Neural cell (in vitro differentiated cells): ENCODE measurements at regions not wholly inside any gene's neighbourhood (a gene's known extent, or its start where the extent isn't known, plus 50 kb on each side); places are given as distances from the start of the nearest gene placed in this dataset.

Source experiments
- H2AFZ ChIP-seq: fragments of 200-600, 300-800 bp; sonication (generic), shearing (Covaris generic); 2 replicates; pipeline ENCODE4 v1.6.0; 2014; ENCODE audit warnings: low read depth, mild to moderate bottlenecking, antibody characterized with exemption, low read length, moderate library complexity
- H3F3A ChIP-seq: fragments of 200-600 bp; shearing (Covaris generic); 2 replicates; pipeline ENCODE4 v1.6.1; 2016; ENCODE audit warnings: mild to moderate bottlenecking, moderate library complexity, mixed read lengths, antibody characterized with exemption, low read length; ENCODE audit not compliant: insufficient read depth, poor library complexity, severe bottlenecking
- H3K27ac ChIP-seq: fragments of 200-600, 300-800 bp; sonication (generic), shearing (Covaris generic); 2 replicates; pipeline ENCODE4 v1.5.1; 2014; ENCODE audit warnings: mild to moderate bottlenecking, low read length, moderate library complexity
- H3K27me3 ChIP-seq: fragments of 300-800, 200-600 bp; sonication (generic), shearing (Covaris generic); 2 replicates; pipeline ENCODE4 v1.6.0; 2014; ENCODE audit warnings: mild to moderate bottlenecking, low read depth, low read length, moderate library complexity; ENCODE audit not compliant: insufficient read depth
- H3K36me3 ChIP-seq: fragments of 300-800, 200-600 bp; sonication (generic), shearing (Covaris generic); 2 replicates; pipeline ENCODE4 v1.5.1; 2014; ENCODE audit warnings: mild to moderate bottlenecking, antibody characterized with exemption, low read length, moderate library complexity; ENCODE audit not compliant: insufficient read depth
- H3K4me2 ChIP-seq: fragments of 300-800, 200-600 bp; sonication (generic), shearing (Covaris generic); 2 replicates; pipeline ENCODE4 v1.6.0; 2014; ENCODE audit warnings: mild to moderate bottlenecking, low read length
- H3K4me3 ChIP-seq: fragments of 300-800, 200-600 bp; sonication (generic), shearing (Covaris generic); 2 replicates; pipeline ENCODE4 v1.5.1; 2014; ENCODE audit warnings: mild to moderate bottlenecking, low read length, moderate library complexity
- H3K79me2 ChIP-seq: fragments of 200-600 bp; shearing (Covaris generic); replicated peaks from 2 replicates; pipeline ENCODE4 v1.6.0; 2014; ENCODE audit warnings: mild to moderate bottlenecking, low read length, moderate library complexity; ENCODE audit not compliant: insufficient read depth
- H3K9ac ChIP-seq: fragments of 300-800, 200-600 bp; sonication (generic), shearing (Covaris generic); 2 replicates; pipeline ENCODE4 v1.6.1; 2016; ENCODE audit warnings: mild to moderate bottlenecking, low read length, mixed read lengths
- H3K9me2 ChIP-seq: fragments of 200-600 bp; shearing (Covaris generic); 2 replicates; pipeline ENCODE4 v1.6.1; 2016; ENCODE audit warnings: mild to moderate bottlenecking, low read length, mixed read lengths; ENCODE audit not compliant: insufficient read depth
- H3K9me3 ChIP-seq: fragments of 200-600, 300-800 bp; sonication (generic), shearing (Covaris generic); 2 replicates; pipeline ENCODE4 v1.6.1; 2016; ENCODE audit warnings: mild to moderate bottlenecking, mixed run types, low read length, moderate library complexity, mixed read lengths
- H4K20me1 ChIP-seq: fragments of 200-600 bp; shearing (Covaris generic); 2 replicates; pipeline ENCODE4 v1.6.1; 2016; ENCODE audit warnings: mild to moderate bottlenecking, mixed run types; ENCODE audit not compliant: insufficient read depth
- CTCF ChIP-seq: fragments of 450-650 bp; IDR thresholded peaks from 2 replicates; pipeline ENCODE4 v1.5.1; 2014; ENCODE audit warnings: antibody characterized with exemption, mild to moderate bottlenecking, moderate library complexity; ENCODE audit not compliant: poor library complexity, severe bottlenecking
- EP300 ChIP-seq: fragments of 450-650 bp; conservative IDR thresholded peaks from 2 replicates; pipeline ENCODE4 v1.6.1; 2014; ENCODE audit warnings: antibody characterized with exemption, mild to moderate bottlenecking, moderate library complexity; ENCODE audit not compliant: poor library complexity, severe bottlenecking
- EZH2 ChIP-seq: fragments of 200-600, 300-800 bp; shearing (Covaris generic), sonication (generic); IDR thresholded peaks from 2 replicates; pipeline ENCODE4 v1.6.1; 2014; ENCODE audit warnings: antibody characterized with exemption, low read length, borderline replicate concordance, mild to moderate bottlenecking; ENCODE audit not compliant: insufficient read depth, poor library complexity, severe bottlenecking
- MXI1 ChIP-seq: fragments of 450-650 bp; conservative IDR thresholded peaks from 2 replicates; pipeline ENCODE4 v1.6.1; 2014; ENCODE audit warnings: antibody characterized with exemption, mild to moderate bottlenecking; ENCODE audit not compliant: poor library complexity, severe bottlenecking
- POLR2AphosphoS5 ChIP-seq: IDR thresholded peaks from 2 replicates; pipeline ENCODE4 v1.6.1; 2012
- RAD21 ChIP-seq: fragments of 450-650 bp; conservative IDR thresholded peaks from 2 replicates; pipeline ENCODE4 v1.6.1; 2014; ENCODE audit warnings: antibody characterized with exemption, mild to moderate bottlenecking, moderate library complexity
- REST ChIP-seq: IDR thresholded peaks from 2 replicates; pipeline ENCODE4 v1.6.1; 2012; ENCODE audit warnings: borderline replicate concordance
- SMC3 ChIP-seq: fragments of 450-650 bp; conservative IDR thresholded peaks from 2 replicates; pipeline ENCODE4 v1.6.1; 2014; ENCODE audit warnings: antibody characterized with exemption, mild to moderate bottlenecking, moderate library complexity; ENCODE audit not compliant: poor library complexity
- TAF1 ChIP-seq: IDR thresholded peaks from 2 replicates; pipeline ENCODE4 v1.6.1; 2012; ENCODE audit warnings: low read depth

- Histone ChIP-seq H4K20me1 (no peaks in the 10 kb centered on the region), H3K79me2 (no peaks in the 10 kb centered on the region), H3K9ac (no peak overlapping the region), H3F3A (no peaks in the 10 kb centered on the region), H3K36me3 (no peaks in the 10 kb centered on the region), H3K27ac (no peak overlapping the region), H3K4me3 (no peak overlapping the region), H3K9me2 (no peaks in the 10 kb centered on the region), H3K9me3 (no peaks in the 10 kb centered on the region), H3K4me2 (no peak overlapping the region), H2AFZ (no peak overlapping the region), H3K27me3 (peaks cover 2% of the 10 kb centered on the region)
- TF ChIP-seq TAF1 (no peak), POLR2AphosphoS5 (no peak), SMC3 (no peak), EZH2 (no peak), EP300 (no peak), REST (no peak), RAD21 (no peak), CTCF (no peak), MXI1 (no peak)
These were observed 116.5 kb upstream of the RBPJ start for GRCh38 chr4:26204249-26204825.

- Histone ChIP-seq H3F3A (no peaks in the 10 kb centered on the region), H3K9me3 (no peaks in the 10 kb centered on the region), H3K4me2 (no peak overlapping the region), H3K9ac (no peak overlapping the region), H3K36me3 (no peaks in the 10 kb centered on the region), H2AFZ (no peak overlapping the region), H3K27ac (no peak overlapping the region), H3K9me2 (no peaks in the 10 kb centered on the region), H3K79me2 (no peaks in the 10 kb centered on the region), H3K4me3 (no peak overlapping the region), H3K27me3 (peaks cover 6% of the 10 kb centered on the region), H4K20me1 (no peaks in the 10 kb centered on the region)
- TF ChIP-seq REST (no peak), EZH2 (no peak), MXI1 (no peak), SMC3 (no peak), EP300 (no peak), RAD21 (no peak), CTCF (no peak), TAF1 (no peak), POLR2AphosphoS5 (no peak)
These were observed 115.9 kb upstream of the RBPJ start for GRCh38 chr4:26204911-26205370.
